Trophoblast cell (in vitro differentiated cells and primary cell): ENCODE measurements at regions not wholly inside any gene's neighbourhood (a gene's known extent, or its start where the extent isn't known, plus 50 kb on each side); places are given as distances from the start of the nearest gene placed in this dataset.

Experiments used
- DNase-seq, 2 donors: peaks; one replicate each; pipeline ENCODE4 v3.0.0-alpha.2; 2016
- H2AFZ ChIP-seq: 2 replicates; pipeline ENCODE4 v1.6.1; 2013; ENCODE audit warnings: low read length, moderate library complexity, mild to moderate bottlenecking; ENCODE audit not compliant: insufficient read depth, poor library complexity
- H2AK5ac ChIP-seq: 2 replicates; pipeline ENCODE4 v1.6.1; 2013; ENCODE audit warnings: mild to moderate bottlenecking, low read length
- H2BK120ac ChIP-seq: 2 replicates; pipeline ENCODE4 v1.6.1; 2013; ENCODE audit warnings: low read length, mild to moderate bottlenecking, moderate library complexity; ENCODE audit not compliant: insufficient read depth, poor library complexity
- H2BK12ac ChIP-seq: 2 replicates; pipeline ENCODE4 v1.6.1; 2013; ENCODE audit warnings: mild to moderate bottlenecking, low read length, moderate library complexity
- H2BK5ac ChIP-seq: 2 replicates; pipeline ENCODE4 v1.6.1; 2013; ENCODE audit warnings: low read length, low read depth, moderate library complexity, mild to moderate bottlenecking; ENCODE audit not compliant: poor library complexity
- H3K14ac ChIP-seq: 2 replicates; pipeline ENCODE4 v1.6.1; 2013; ENCODE audit warnings: mild to moderate bottlenecking, low read length
- H3K18ac ChIP-seq: 2 replicates; pipeline ENCODE4 v1.6.1; 2013; ENCODE audit warnings: mild to moderate bottlenecking, low read length
- H3K23ac ChIP-seq: 2 replicates; pipeline ENCODE4 v1.6.1; 2013; ENCODE audit warnings: low read length
- H3K27ac ChIP-seq: 2 replicates; pipeline ENCODE4 v1.5.1; 2013; ENCODE audit warnings: low read depth, mild to moderate bottlenecking, inconsistent platforms, low read length, moderate library complexity
- H3K27me3 ChIP-seq: 2 replicates; pipeline ENCODE4 v1.6.1; 2013; ENCODE audit warnings: inconsistent platforms, mild to moderate bottlenecking, low read length, moderate library complexity; ENCODE audit not compliant: insufficient read depth
- H3K36me3 ChIP-seq, 2 experiments: 1 replicate in 1 of 2; 2 replicates in 1 of 2; pipeline ENCODE4 v1.6.1; 2013; ENCODE audit warnings: low read length in 2 of 2, mild to moderate bottlenecking in 2 of 2, moderate library complexity in 1 of 2; ENCODE audit not compliant: insufficient read depth in 2 of 2, control insufficient read depth in 1 of 2
- H3K4ac ChIP-seq: 2 replicates; pipeline ENCODE4 v1.6.1; 2013; ENCODE audit warnings: low read depth, mild to moderate bottlenecking, low read length, moderate library complexity
- H3K4me1 ChIP-seq, 2 experiments: 1 replicate in 1 of 2; 2 replicates in 1 of 2; pipeline ENCODE4 v1.6.1; 2013; ENCODE audit warnings: low read length in 2 of 2, mild to moderate bottlenecking in 2 of 2, moderate library complexity in 1 of 2; ENCODE audit not compliant: insufficient read depth in 2 of 2, control insufficient read depth in 1 of 2
- H3K4me2 ChIP-seq: 2 replicates; pipeline ENCODE4 v1.6.1; 2013; ENCODE audit warnings: inconsistent platforms, mild to moderate bottlenecking, low read length, moderate library complexity
- H3K4me3 ChIP-seq: 2 replicates; pipeline ENCODE4 v1.5.1; 2013; ENCODE audit warnings: mild to moderate bottlenecking, low read depth, low read length, inconsistent platforms
- H3K79me1 ChIP-seq: one replicate; pipeline ENCODE4 v1.6.1; 2013; ENCODE audit warnings: low read length
- H3K79me2 ChIP-seq: 2 replicates; pipeline ENCODE4 v1.6.1; 2013; ENCODE audit warnings: low read length, mild to moderate bottlenecking; ENCODE audit not compliant: control insufficient read depth, insufficient read depth, poor library complexity
- H3K9ac ChIP-seq: 2 replicates; pipeline ENCODE4 v1.6.1; 2013; ENCODE audit warnings: mild to moderate bottlenecking, low read length
- H3K9me3 ChIP-seq: 2 replicates; pipeline ENCODE4 v1.6.1; 2013; ENCODE audit warnings: low read depth, mild to moderate bottlenecking, control low read depth, inconsistent platforms, low read length; ENCODE audit not compliant: insufficient read depth
- H4K12ac ChIP-seq: 2 replicates; pipeline ENCODE4 v1.6.1; 2013; ENCODE audit warnings: low read depth, mild to moderate bottlenecking, low read length, moderate library complexity
- H4K8ac ChIP-seq: 2 replicates; pipeline ENCODE4 v1.6.1; 2013; ENCODE audit warnings: low read depth, mild to moderate bottlenecking, low read length, moderate library complexity
- H4K91ac ChIP-seq: one replicate; pipeline ENCODE4 v1.6.1; 2013; ENCODE audit warnings: low read depth, mild to moderate bottlenecking, low read length, moderate library complexity
- WGBS: extraction: QIAGEN DNeasy Blood & Tissue Kit; methylation state at CpG from one replicate; pipeline ENCODE4 v1.1.7; 2013; ENCODE audit warnings: missing lambda C conversion rate; ENCODE audit not compliant: insufficient read length, insufficient coverage; ENCODE audit errors: extremely low coverage; 5-methylcytosine and 5-hydroxymethylcytosine counted together

DNA sequence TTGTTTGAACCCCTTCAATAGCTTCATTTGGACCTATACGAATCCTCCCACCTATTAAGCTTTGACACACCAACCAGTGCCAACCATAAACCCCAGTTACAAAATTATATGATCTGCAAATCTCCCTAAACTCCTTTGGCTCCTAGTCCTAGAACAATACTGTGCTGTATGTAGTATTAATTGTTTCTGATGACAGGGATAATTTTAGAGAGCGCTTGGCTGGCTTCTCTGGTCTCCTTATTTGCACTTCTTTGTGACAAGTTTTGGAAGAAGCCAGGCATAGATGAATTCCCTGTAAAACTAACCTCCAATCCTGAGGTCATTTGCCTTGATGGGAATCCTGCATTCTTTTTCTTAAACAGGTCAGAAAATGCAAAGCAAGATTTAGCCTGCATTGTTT lies 433.0 kb downstream of the PPARGC1A start:
- H3K18ac ChIP-seq: no peak overlapping the region
- H3K9me3 ChIP-seq: no peaks in the 10 kb centered on the region
- H4K91ac ChIP-seq: no peak overlapping the region
- H2AK5ac ChIP-seq: no peak overlapping the region
- H2AFZ ChIP-seq: no peak overlapping the region
- H4K12ac ChIP-seq: no peak overlapping the region
- no peak overlapping the region for H3K9ac ChIP-seq
- H2BK5ac ChIP-seq: no peak overlapping the region
- no peak overlapping the region for H2BK120ac ChIP-seq
- no peak for DNase-seq
- no peaks in the 10 kb centered on the region for H3K79me2 ChIP-seq
- H3K4me2 ChIP-seq: no peak overlapping the region
- WGBS: no CpG with 5 or more reads among the region's 2 CpGs
- H3K36me3 ChIP-seq: no peaks in the 10 kb centered on the region
- no peak overlapping the region for H3K14ac ChIP-seq
- no peaks in the 10 kb centered on the region for H3K79me1 ChIP-seq
- H3K4ac ChIP-seq: no peak overlapping the region
- H4K8ac ChIP-seq: no peak overlapping the region
- H3K27ac ChIP-seq: no peak overlapping the region
- no peak overlapping the region for H3K23ac ChIP-seq
- H3K4me1 ChIP-seq: no peaks in the 10 kb centered on the region
- H3K4me3 ChIP-seq: no peak overlapping the region
- H3K27me3 ChIP-seq: no peaks in the 10 kb centered on the region
- no peak overlapping the region for H2BK12ac ChIP-seq

DNA sequence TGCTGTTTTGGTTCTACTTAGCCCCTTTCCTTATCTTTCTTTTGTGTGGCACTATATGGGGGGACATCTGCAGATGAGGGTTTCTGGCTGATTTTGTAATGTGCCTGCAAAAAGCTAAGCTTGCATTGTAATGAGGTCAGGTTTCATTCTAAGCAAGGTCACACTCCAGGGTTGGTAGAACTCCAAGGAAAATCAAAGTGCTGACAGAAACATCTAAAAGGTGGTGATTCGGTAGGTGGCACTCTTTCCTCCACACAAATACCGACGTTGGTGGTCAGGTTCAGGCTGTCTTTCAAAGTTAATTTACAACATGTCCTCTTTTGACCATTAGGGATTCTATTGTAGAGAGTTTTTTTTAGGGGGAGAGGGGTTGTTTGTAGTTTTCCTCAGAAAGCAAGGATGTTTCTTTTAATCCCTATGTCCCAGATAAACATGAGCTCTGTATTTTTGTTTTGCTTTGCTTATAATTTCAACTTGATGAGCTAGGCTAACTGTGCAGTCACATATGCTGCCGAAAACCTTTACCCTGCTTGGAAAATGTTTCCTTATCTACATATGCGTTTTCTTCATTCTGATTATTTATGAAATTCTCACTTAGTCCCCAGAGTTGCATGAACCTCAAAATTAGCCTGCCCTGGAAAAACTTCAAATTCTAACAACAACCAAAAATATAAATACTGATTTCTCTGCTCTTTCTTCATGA lies 434.2 kb downstream of the PPARGC1A start:
- Histone ChIP-seq H3K79me1 (no peaks in the 10 kb centered on the region), H3K9me3 (no peaks in the 10 kb centered on the region), H3K4ac (no peak overlapping the region), H3K9ac (no peak overlapping the region), H3K27ac (no peak overlapping the region), H3K4me2 (no peak overlapping the region), H2AK5ac (no peak overlapping the region), H3K36me3 (no peaks in the 10 kb centered on the region), H2BK12ac (no peak overlapping the region), H3K18ac (no peak overlapping the region), H4K91ac (no peak overlapping the region), H4K8ac (no peak overlapping the region), H4K12ac (no peak overlapping the region), H2BK5ac (no peak overlapping the region), H3K4me3 (no peak overlapping the region), H3K14ac (no peak overlapping the region), H3K27me3 (no peaks in the 10 kb centered on the region), H3K23ac (no peak overlapping the region), H3K79me2 (no peaks in the 10 kb centered on the region), H3K4me1 (no peaks in the 10 kb centered on the region), H2AFZ (no peak overlapping the region), H2BK120ac (no peak overlapping the region)
- no peak for DNase-seq
- no CpG with 5 or more reads among the region's 5 CpGs for WGBS

DNA sequence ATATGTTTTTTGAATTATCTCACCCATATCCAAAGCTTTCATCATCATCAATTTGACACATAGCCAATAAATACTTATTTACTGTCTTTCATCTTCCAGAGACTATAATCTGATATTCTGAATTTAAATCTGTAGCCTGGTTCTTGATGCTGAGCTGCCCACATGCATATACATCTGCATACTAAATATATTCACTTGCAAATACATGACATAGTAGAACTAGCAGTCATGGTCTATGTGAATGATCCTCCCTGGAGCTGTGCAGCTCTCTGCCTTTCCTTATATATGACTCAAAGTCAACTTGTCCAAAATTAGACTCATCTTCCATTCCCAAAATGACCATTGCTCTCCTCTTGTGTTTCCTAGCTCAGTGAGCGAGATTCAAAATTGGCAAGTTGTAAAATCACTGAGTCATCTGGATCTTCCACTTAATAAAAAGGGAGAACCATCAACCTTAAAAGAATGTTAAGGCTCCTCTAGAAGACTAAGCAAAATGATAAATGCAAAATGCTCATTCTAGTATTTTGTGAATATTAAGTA lies 448.2 kb downstream of the PPARGC1A start:
- Histone ChIP-seq H2BK12ac (no peak overlapping the region), H3K4ac (no peak overlapping the region), H3K79me1 (no peaks in the 10 kb centered on the region), H3K9ac (no peak overlapping the region), H3K36me3 (no peaks in the 10 kb centered on the region), H3K18ac (no peak overlapping the region), H2BK120ac (no peak overlapping the region), H3K27ac (no peak overlapping the region), H3K4me2 (no peak overlapping the region), H4K12ac (no peak overlapping the region), H3K9me3 (no peaks in the 10 kb centered on the region), H3K79me2 (no peaks in the 10 kb centered on the region), H4K8ac (no peak overlapping the region), H3K23ac (no peak overlapping the region), H3K27me3 (no peaks in the 10 kb centered on the region), H4K91ac (no peak overlapping the region), H2AK5ac (no peak overlapping the region), H3K14ac (no peak overlapping the region), H2BK5ac (no peak overlapping the region), H3K4me3 (no peak overlapping the region), H2AFZ (no peak overlapping the region), H3K4me1 (no peaks in the 10 kb centered on the region)
- WGBS: no CpG with 5 or more reads among the region's 1 CpG
- DNase-seq: no peak

DNA sequence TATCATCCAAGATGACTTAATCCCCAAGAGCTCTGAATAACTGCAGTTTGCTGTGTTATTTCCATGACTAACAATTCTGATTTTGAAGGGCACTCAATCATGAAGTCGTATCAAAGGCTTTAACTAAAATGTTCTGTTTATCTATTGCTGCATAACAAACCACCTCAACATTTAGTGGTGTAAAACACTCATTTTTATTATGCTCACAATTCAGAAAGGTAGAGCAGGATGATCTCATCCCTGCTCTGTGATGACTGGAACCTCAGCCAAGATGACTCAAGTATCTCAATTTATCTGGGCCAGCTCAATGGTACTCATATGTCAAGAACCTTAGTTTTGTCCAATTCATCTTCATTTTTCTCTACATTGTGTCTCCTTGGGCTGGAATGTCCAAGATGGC lies 451.1 kb downstream of the PPARGC1A start:
- Histone ChIP-seq H3K4me3 (no peak overlapping the region), H3K27ac (no peak overlapping the region), H3K79me1 (no peaks in the 10 kb centered on the region), H3K79me2 (no peaks in the 10 kb centered on the region), H3K27me3 (no peaks in the 10 kb centered on the region), H3K23ac (no peak overlapping the region), H4K8ac (no peak overlapping the region), H4K91ac (no peak overlapping the region), H3K4ac (no peak overlapping the region), H2BK12ac (no peak overlapping the region), H3K9ac (no peak overlapping the region), H3K36me3 (no peaks in the 10 kb centered on the region), H2BK5ac (no peak overlapping the region), H3K14ac (no peak overlapping the region), H4K12ac (no peak overlapping the region), H2AK5ac (no peak overlapping the region), H2BK120ac (no peak overlapping the region), H3K18ac (no peak overlapping the region), H3K4me2 (no peak overlapping the region), H2AFZ (no peak overlapping the region), H3K9me3 (no peaks in the 10 kb centered on the region), H3K4me1 (no peaks in the 10 kb centered on the region)
- no peak for DNase-seq
- WGBS: no CpG with 5 or more reads among the region's 1 CpG
